GM18873 (cell line): ENCODE measurements at regions not wholly inside any gene's neighbourhood (a gene's known extent, or its start where the extent isn't known, plus 50 kb on each side); places are given as distances from the start of the nearest gene placed in this dataset.

Source experiments
- ATAC-seq: cut with Tn5 transposase; IDR thresholded peaks from one replicate; pipeline ENCODE4 v1.9.1; 2021; ENCODE audit warnings: mild to moderate bottlenecking, moderate library complexity, moderate number of reproducible peaks; ENCODE audit not compliant: unreplicated experiment, low FRiP score

DNA sequence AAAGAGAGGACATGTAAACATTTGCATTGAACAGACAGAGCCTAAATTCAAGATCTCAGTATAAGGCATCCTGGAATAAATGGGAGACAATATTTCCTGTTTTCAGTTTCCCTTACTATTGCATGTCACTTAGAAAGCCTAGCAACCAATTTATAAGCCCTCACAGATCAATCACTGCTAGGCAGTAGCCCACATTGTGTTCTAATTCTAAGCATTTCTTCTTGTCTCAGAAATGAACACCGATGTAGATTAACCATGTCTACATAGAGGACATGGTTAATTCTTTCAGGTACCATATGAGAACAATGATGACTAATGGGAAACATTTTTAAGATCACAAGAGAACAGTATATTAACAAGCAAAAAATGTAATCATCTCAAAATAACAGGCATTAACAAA, 79.6 kb upstream of the HMHB1 start:
- ATAC-seq: no peak

DNA sequence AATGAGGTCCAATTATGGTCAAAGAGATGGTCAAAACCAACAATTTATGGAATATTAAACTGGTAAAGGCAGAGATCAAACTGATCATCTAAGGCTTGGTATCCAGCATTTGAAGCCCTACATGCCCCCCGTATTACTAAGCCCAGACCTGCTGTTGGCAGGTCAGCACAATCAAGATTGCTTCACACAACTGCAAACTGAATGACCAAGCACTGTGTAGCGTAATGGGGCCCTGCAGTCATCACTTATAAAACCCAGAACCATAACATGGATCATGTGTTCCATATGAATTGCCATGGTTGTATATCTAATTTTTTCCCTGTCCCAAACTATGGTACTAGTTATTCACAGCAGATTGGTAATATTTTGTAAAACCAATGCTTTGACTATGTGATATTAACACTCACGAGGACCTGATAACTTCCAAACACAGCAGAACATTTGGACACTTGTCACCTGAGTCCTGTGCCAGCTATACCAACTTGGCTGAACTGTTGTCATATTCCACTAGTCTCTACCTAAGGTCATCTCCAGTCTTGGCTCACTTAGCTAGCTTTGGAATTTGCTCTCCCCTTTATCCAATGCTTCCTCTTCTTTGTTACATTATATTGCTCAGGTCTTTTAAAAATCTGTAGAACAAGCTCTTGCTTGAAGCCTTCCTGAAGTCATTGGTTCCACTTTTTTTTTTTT, 81.7 kb upstream of the HMHB1 start:
- no peak for ATAC-seq

DNA sequence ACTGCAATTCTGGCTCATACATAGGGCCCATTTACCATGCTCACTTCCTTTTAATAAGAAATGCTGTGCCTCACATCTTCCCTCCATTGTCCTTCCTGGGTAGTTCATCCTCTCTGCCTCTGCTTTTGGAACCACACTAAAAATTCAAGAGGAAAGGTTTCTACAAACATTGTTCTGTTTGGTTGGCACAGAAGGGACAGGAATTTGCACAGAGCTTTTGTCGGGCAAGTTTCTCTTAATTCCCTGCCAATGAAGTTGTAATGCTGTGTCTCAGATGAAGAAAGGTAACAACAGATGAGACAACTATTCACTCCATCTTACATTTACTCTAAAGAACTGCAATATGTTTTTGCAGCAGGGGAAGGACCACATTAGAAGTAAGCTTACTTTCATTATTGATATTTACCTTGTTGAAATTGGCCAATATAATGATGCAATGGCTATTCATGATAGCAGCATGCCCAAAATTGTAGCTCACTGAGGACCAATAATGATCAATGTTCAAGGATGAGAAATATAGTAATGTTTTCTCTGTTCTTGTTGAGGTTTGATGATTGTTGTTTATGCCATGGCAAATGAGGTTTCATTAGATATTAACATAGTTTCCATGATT, 82.5 kb upstream of the HMHB1 start:
- no peak for ATAC-seq

DNA sequence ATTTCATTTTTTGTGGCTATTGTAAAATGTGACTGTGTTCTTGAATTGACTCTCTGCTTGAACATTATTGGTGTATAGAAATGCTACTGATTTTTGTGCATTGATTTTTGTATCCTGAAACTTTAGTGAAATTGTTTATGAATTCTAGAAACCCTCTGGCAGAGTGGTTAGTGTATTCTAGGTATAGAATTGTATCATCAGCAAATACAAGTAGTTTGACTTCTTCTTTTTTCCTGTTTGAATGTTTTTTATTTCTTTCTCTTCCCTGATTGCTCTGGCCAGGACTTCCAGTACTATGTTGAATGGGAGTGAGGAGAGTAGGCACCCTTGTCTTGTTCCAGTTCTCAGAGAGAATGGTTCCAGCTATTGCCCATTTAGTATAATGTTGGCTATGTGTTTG, 88.8 kb upstream of the HMHB1 start:
- no peak for ATAC-seq

DNA sequence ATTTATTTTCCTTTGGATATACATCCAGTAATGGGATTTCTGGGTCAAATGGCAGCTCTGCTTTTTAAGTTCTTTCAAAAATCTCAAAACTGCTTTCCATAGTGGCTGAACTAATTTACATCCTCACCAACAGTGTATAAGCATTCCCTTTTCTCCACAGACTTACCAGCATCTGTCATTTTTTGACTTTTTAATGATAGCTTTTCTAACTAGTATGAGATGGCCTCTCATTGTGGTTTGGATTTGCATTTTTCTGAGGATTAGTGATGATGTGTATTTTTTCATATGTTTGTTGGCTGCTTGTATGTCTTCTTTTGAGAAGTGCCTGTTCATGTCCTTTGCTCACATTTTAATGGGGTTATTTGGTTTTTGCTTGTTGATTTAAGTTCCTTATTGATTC, 90.0 kb upstream of the HMHB1 start:
- no peak for ATAC-seq

DNA sequence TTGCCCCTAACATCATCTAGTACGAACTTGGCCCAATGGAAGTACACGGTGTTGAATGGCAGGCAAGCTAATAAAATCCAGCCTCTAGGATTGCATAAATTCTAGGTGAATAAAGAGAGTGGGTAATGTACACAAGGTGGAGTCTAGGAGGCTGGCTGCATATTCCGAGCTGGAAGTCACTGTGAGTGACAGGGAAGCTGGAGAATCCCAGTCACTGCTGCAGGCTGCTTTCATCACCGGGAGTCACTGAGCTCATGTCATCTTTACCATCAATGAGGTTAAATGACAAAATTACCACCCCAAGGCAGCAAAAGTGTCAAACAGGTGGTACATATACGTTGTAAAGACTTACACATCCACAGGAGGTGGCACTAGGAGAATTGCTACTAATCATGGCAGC, 91.3 kb upstream of the HMHB1 start:
- ATAC-seq: no peak

DNA sequence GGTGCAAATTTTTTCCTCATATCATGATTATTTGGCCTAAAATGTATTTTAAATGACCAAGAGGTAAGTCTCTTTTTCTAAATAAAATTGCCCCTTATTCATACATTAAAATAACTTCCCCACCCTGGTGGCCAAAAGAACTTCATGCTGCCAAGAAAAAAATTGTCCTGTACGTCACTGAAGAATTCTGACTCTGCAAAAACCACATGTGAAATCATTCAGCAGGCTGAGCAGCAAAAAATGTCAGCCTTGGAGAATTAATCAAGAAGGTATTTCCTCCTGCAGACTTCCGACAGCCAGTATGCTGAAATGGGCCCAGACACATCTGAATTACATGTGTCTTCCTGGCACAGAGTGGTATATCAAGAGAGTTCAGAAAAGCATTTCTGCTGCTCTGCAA, 94.6 kb upstream of the HMHB1 start:
- ATAC-seq: no peak

DNA sequence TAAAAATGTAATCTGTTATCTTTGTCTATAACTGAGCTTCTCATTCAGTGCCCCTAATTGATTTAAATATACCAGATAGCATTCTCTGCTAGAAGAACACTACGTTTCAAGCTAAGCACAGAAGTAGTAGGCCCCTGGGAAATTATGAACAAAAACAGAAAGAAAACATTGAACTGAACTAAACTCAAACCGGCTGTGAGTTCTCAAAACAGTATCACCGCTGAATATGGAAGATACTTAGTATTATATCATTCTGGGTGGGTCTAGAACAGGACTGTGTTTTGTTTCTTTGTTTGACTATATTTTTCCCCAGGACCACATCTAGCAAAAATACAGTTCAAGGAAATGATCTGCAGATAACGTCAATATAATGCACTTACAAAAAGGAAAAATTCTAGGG, 95.1 kb upstream of the HMHB1 start:
- ATAC-seq: no peak

DNA sequence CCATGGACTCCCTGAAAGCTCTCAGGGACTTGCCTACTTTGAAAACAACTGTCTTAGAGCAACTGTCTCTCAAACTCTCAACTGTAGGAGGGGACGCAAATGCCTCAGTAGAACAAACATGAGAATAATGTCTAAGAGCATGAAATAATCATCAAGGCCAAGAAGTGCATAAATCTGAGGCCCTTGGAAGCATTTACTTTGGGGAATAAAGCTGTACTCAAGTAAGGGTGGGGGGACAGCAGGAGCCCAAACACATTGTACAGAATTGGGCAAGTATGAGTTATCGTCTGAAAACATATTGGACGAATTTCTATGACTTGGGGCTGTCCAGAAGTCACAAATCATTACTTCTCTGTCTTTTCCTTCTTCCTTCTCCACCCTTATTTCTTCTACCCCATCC, 96.3 kb upstream of the HMHB1 start:
- ATAC-seq: no peak

DNA sequence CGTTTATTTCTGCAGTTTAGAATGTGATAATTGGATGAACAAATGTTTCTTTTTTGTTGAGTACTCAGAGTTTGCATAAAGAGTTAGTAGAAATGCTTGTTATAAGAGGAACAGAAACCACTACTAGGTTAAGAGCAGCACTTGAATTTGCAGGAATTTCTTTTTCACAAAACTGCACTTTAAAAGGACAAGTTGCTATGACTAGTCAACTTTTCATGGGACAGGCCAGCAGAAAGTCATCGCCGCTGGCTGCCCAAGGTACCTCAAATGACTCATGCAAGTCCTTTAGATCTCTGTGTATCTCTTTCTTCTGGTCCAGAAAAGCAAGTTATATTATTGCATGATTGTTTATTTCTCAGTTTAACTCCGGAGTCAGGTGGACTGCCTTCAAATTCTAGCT, 97.3 kb upstream of the HMHB1 start:
- no peak for ATAC-seq

DNA sequence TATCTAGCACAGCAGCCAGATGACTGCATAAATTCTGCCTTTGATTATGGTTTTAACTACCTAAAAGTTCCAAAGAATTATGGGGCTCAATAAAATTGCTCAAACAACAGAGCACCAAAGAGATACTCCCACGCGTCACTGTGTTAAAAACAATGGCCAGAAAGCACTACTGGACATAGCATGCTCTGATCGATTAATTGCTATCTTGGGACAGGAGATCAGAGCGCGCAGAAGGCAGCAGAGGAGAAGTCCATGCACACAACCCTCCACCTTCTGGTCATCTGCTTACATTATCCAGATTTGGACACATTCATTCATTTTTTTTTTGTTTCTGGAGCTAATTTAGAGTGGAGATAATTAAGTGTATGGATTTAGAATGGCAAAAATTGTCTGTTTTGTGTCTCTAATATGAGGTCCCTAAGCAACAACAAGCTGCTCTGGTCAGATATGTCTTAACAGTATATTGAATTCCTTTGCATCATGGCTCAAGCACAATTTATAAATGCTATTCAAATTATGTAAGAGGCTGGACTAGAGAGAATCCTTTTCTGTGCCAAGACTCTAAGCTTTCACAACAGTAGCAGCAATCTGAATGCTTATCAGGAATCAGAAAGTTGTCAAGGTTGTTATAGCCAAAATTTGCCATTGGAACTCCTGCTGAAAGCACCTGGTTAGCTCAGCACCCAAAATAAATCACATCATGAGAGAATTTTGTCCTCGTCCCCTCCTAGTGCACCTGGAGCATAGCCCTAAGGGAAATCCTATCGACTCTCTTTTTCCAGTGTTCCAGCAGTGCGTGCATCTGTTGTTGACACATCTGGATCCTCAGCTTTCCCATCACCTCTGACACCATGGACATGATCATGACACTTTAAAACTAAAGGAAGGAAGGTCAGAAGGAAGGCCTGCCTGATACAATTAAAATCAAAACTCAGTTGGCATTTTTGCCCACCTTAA, 98.6 kb upstream of the HMHB1 start:
- no peak for ATAC-seq

DNA sequence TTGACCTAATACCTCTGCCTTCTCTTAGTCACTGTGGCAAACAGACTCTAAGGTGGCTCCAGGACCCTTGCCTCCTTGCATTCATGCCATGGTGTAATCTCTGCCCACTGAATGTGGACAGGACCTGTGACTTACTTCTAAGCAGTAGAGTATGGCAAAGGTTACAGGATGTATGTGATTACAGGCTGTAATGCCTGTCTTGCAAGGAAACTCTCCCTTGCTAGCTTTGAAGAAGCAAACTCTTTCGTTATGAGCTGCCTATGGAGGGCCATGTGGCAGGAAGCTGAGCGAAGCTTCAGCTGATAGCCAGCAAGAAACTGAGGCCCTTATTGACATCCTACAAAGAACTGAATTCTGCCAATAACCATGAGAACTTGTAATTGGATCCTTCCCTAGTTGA, 103.3 kb upstream of the HMHB1 start:
- no peak for ATAC-seq

DNA sequence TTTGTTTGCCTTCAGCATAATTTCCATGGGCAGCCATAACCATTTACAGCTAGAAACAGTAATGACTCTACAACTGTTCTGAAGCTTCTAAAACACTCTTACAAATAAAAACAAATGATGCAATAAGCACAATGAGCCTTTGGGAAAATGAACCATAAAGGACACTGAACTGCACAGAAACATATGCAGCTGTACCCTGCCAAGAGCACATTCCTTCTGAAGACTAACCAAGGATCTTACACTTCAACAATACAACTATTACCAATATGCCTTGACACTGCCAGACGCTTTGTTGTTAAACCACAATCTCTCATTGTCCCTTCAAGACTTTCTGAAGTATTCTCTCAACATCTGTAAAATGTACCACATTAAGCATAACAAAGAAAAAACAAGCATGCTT, 104.2 kb upstream of the HMHB1 start:
- ATAC-seq: no peak

DNA sequence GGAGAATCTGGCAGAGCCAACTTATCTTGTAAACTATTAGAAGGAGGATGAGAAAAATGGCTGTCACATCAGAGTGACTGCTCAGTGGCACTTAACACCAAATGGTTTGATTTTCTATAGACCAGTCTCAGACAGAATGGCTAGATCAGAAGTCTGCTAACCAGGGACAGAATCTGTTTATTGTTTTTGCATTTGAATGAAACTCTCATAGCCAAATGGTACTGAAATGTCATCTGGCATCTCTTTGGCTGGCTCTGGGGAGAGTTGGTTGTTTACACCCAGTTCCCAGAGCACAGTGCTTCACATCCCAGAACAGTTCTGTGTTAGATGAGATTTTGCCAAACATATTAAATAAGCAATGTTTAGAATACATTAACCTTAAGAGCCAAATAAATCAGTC, 106.6 kb upstream of the HMHB1 start:
- ATAC-seq: no peak

DNA sequence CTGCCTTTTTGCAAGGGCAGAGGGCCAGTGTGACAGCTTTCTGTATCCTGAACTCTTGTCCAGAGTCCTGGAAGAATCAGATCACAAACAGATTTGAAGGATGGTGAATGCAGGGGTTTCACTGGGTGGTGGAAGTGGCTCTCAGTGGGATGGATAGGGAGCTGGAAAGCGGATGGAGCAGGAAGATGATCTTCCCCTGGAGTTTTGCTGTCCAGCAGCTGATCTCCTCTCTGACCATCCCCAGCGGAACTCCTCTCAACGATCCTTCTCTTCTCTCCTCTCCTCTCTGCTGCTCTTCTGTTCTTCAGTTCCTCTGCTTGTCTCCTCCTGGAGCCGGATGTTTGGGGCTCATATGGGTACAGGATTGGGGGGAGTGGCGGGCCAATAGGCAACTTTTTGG, 108.3 kb upstream of the HMHB1 start:
- ATAC-seq: no peak

DNA sequence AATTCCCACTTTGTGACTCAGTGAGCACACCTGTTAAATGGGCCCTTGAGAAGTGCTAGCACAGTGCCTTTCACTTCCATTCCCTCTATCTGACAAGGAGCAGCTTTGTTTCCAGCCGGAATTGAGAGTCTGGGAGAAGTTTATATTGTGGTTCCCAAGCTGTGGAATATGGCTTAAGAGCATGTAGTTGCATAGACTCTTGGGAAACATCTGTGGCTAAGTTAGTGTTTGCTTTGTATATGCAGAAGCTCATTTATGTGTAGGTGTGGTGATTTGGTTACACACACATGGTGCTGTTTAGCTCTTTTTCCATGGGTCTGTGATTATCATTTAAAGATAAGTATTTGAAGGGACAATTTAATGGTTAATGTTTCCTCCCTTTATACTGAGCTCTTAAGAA, 110.5 kb upstream of the HMHB1 start:
- no peak for ATAC-seq

DNA sequence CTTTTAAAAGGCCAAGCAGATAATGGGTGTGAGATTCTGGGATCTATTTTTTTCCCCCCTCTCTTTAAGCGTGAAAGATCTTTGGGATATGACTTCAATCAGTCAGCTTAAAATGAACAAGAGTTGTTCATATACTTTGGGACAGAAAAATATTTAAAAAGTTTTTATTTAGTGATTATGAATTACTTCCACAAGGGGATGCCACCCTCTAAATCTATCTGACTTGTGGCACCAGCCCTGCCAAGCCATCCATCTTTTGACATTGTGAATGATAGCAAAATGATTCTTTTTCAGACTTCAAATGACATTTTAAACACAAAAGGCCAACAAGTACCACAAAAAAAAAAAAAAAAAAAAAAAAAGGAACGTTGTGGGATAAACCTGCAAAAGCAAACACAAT, 111.0 kb upstream of the HMHB1 start:
- no peak for ATAC-seq

DNA sequence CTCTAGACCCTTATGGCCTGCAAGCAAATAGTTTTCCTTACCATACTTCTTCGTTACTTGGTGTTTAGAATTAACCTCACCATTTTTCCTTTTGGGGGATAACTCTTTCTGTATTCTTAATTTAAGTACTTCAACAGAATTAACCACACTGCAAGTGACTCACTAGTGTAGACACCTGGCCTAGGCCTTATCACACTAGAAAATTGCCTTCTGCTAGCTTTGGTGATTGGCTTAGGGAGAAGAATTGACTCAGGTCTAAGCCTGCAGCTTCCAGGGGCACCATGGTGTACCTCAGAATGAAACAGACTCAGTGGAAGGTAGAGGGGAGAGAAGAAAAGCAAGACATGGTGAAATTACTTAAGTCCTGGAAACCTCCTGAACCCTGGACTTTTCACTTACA, 112.8 kb upstream of the HMHB1 start:
- no peak for ATAC-seq

DNA sequence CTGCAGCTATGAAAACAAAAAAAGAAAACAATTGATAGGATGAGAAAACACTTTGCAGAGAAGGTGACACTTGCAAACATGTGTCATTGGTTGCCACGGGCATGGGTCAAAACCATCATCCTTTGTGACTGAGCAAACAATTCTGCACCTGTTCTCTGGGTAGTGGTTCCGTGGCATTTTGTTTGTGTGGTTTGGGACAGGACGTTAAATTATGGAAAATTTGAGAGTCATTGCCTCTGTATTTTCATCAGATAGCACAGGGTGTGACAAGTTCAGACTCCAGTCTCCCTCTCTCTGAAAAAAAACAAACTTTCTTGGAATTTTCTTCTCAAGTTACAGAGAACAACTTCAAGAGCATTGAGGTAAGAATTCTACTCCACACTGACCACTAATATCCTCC, 113.4 kb upstream of the HMHB1 start:
- ATAC-seq: no peak

DNA sequence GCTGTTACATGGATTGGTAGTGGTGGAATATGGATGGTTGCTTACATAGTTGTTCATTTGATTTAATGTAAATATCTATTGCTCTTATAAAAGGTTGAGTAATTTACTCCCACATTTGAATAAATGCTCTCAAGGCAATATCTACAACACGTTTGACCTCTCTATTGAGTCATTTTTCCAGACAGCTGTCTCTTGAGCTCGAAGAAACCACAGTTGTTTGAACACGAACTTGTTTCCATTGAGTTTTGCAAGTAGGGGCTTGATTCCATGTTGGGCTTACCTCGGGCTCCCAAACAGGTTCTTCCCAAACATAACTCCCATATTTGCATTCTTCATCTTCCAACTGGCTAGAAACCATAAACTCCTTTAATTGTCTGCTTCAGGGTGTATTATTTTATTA, 115.0 kb upstream of the HMHB1 start:
- no peak for ATAC-seq

DNA sequence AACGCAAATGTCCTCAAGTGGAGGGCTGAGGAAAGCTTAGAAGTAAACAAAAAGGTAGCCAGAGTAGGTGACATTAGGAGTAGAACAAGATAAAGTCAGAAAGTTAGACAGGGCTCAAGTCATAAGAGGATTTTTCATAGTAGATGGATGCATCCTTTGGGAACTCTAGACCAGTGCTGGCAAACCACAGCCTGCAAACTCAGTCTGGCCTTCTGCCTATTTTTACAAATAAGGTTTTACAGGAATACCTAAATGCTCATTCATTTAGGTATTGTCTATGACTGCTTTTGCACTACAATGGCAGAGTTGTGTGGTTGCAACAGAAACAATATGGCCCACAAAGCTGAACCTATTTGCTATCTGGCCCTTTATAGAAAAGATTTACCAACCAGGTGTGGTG, 116.0 kb upstream of the HMHB1 start:
- no peak for ATAC-seq
